ENCODE measurements at regions not wholly inside any gene's neighbourhood (a gene's known extent, or its start where the extent isn't known, plus 50 kb on each side); places are given as distances from the start of the nearest gene placed in this dataset.

DNA sequence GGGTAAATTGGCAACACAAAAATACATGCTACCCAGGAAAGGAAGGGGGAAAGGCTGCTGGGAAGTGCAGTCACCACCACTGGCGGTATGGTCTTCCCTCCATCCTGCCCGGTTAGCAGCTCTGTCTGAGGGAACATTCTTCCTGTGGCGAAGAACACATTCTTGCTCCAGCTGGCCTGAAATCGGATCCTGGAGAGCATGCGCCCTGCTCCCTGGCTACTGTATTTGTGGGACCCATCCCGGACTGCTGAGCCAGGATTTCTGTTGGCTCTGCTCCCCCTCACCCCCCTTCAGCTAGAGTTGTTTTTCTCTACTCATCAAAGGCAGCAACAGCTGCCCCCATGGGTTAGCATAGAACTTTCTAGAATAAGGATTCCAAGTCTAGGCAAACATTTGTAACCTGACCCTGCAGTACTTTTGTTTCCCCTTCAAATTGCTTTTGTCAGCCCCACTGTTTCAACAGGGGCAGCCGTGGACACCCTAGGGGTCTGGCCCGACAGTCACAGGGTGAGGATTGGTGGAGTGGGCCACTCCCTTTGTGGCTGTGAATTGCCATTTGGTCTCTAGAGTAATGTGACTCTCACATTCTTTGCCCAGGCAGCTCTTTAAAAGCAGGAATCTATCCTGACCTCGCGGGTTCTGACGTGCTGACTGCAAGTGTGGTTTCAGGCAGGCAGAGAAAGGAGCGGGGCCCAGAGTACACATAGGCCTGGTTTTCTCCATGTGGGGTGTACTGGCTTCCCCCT, 157.7 kb downstream of the TOMM20 start (continued):
- TF ChIP-seq, protein P1, sequence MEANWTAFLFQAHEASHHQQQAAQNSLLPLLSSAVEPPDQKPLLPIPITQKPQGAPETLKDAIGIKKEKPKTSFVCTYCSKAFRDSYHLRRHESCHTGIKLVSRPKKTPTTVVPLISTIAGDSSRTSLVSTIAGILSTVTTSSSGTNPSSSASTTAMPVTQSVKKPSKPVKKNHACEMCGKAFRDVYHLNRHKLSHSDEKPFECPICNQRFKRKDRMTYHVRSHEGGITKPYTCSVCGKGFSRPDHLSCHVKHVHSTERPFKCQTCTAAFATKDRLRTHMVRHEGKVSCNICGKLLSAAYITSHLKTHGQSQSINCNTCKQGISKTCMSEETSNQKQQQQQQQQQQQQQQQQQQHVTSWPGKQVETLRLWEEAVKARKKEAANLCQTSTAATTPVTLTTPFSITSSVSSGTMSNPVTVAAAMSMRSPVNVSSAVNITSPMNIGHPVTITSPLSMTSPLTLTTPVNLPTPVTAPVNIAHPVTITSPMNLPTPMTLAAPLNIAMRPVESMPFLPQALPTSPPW (CRISPR knock-in tag; IDR thresholded peaks at IDR 0.05), result peak; percentile 40; the same call in 1 of the 2 replicates
- TF ChIP-seq, protein P2, sequence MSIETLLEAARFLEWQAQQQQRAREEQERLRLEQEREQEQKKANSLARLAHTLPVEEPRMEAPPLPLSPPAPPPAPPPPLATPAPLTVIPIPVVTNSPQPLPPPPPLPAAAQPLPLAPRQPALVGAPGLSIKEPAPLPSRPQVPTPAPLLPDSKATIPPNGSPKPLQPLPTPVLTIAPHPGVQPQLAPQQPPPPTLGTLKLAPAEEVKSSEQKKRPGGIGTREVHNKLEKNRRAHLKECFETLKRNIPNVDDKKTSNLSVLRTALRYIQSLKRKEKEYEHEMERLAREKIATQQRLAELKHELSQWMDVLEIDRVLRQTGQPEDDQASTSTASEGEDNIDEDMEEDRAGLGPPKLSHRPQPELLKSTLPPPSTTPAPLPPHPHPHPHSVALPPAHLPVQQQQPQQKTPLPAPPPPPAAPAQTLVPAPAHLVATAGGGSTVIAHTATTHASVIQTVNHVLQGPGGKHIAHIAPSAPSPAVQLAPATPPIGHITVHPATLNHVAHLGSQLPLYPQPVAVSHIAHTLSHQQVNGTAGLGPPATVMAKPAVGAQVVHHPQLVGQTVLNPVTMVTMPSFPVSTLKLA (conservative IDR thresholded peaks at IDR 0.05), result no peak
- TF ChIP-seq HLTF (IDR thresholded peaks at IDR 0.05) (no peak), ZNF316 (IDR thresholded peaks at IDR 0.05) (no peak), E2F3 (CRISPR knock-in tag; IDR thresholded peaks at IDR 0.05) (no peak)
- TF ChIP-seq, protein P3, sequence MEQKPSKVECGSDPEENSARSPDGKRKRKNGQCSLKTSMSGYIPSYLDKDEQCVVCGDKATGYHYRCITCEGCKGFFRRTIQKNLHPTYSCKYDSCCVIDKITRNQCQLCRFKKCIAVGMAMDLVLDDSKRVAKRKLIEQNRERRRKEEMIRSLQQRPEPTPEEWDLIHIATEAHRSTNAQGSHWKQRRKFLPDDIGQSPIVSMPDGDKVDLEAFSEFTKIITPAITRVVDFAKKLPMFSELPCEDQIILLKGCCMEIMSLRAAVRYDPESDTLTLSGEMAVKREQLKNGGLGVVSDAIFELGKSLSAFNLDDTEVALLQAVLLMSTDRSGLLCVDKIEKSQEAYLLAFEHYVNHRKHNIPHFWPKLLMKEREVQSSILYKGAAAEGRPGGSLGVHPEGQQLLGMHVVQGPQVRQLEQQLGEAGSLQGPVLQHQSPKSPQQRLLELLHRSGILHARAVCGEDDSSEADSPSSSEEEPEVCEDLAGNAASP (IDR thresholded peaks at IDR 0.05), result no peak
- TF ChIP-seq, protein P4, sequence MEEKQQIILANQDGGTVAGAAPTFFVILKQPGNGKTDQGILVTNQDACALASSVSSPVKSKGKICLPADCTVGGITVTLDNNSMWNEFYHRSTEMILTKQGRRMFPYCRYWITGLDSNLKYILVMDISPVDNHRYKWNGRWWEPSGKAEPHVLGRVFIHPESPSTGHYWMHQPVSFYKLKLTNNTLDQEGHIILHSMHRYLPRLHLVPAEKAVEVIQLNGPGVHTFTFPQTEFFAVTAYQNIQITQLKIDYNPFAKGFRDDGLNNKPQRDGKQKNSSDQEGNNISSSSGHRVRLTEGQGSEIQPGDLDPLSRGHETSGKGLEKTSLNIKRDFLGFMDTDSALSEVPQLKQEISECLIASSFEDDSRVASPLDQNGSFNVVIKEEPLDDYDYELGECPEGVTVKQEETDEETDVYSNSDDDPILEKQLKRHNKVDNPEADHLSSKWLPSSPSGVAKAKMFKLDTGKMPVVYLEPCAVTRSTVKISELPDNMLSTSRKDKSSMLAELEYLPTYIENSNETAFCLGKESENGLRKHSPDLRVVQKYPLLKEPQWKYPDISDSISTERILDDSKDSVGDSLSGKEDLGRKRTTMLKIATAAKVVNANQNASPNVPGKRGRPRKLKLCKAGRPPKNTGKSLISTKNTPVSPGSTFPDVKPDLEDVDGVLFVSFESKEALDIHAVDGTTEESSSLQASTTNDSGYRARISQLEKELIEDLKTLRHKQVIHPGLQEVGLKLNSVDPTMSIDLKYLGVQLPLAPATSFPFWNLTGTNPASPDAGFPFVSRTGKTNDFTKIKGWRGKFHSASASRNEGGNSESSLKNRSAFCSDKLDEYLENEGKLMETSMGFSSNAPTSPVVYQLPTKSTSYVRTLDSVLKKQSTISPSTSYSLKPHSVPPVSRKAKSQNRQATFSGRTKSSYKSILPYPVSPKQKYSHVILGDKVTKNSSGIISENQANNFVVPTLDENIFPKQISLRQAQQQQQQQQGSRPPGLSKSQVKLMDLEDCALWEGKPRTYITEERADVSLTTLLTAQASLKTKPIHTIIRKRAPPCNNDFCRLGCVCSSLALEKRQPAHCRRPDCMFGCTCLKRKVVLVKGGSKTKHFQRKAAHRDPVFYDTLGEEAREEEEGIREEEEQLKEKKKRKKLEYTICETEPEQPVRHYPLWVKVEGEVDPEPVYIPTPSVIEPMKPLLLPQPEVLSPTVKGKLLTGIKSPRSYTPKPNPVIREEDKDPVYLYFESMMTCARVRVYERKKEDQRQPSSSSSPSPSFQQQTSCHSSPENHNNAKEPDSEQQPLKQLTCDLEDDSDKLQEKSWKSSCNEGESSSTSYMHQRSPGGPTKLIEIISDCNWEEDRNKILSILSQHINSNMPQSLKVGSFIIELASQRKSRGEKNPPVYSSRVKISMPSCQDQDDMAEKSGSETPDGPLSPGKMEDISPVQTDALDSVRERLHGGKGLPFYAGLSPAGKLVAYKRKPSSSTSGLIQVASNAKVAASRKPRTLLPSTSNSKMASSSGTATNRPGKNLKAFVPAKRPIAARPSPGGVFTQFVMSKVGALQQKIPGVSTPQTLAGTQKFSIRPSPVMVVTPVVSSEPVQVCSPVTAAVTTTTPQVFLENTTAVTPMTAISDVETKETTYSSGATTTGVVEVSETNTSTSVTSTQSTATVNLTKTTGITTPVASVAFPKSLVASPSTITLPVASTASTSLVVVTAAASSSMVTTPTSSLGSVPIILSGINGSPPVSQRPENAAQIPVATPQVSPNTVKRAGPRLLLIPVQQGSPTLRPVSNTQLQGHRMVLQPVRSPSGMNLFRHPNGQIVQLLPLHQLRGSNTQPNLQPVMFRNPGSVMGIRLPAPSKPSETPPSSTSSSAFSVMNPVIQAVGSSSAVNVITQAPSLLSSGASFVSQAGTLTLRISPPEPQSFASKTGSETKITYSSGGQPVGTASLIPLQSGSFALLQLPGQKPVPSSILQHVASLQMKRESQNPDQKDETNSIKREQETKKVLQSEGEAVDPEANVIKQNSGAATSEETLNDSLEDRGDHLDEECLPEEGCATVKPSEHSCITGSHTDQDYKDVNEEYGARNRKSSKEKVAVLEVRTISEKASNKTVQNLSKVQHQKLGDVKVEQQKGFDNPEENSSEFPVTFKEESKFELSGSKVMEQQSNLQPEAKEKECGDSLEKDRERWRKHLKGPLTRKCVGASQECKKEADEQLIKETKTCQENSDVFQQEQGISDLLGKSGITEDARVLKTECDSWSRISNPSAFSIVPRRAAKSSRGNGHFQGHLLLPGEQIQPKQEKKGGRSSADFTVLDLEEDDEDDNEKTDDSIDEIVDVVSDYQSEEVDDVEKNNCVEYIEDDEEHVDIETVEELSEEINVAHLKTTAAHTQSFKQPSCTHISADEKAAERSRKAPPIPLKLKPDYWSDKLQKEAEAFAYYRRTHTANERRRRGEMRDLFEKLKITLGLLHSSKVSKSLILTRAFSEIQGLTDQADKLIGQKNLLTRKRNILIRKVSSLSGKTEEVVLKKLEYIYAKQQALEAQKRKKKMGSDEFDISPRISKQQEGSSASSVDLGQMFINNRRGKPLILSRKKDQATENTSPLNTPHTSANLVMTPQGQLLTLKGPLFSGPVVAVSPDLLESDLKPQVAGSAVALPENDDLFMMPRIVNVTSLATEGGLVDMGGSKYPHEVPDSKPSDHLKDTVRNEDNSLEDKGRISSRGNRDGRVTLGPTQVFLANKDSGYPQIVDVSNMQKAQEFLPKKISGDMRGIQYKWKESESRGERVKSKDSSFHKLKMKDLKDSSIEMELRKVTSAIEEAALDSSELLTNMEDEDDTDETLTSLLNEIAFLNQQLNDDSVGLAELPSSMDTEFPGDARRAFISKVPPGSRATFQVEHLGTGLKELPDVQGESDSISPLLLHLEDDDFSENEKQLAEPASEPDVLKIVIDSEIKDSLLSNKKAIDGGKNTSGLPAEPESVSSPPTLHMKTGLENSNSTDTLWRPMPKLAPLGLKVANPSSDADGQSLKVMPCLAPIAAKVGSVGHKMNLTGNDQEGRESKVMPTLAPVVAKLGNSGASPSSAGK (IDR thresholded peaks at IDR 0.05), result peak; percentile 27; the same call in 1 of the 2 replicates
- TF ChIP-seq, protein P5, sequence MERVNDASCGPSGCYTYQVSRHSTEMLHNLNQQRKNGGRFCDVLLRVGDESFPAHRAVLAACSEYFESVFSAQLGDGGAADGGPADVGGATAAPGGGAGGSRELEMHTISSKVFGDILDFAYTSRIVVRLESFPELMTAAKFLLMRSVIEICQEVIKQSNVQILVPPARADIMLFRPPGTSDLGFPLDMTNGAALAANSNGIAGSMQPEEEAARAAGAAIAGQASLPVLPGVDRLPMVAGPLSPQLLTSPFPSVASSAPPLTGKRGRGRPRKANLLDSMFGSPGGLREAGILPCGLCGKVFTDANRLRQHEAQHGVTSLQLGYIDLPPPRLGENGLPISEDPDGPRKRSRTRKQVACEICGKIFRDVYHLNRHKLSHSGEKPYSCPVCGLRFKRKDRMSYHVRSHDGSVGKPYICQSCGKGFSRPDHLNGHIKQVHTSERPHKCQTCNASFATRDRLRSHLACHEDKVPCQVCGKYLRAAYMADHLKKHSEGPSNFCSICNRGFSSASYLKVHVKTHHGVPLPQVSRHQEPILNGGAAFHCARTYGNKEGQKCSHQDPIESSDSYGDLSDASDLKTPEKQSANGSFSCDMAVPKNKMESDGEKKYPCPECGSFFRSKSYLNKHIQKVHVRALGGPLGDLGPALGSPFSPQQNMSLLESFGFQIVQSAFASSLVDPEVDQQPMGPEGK (CRISPR knock-in tag; IDR thresholded peaks at IDR 0.05; ENCODE audit: borderline replicate concordance), result no peak

Measured in K562 (cell line).